Stomach (tissue), 8 donors: ENCODE measurements at regions not wholly inside any gene's neighbourhood (a gene's known extent, or its start where the extent isn't known, plus 50 kb on each side); places are given as distances from the start of the nearest gene placed in this dataset.

ENCODE experiments used
- DNase-seq, 2 donors: peaks; one replicate each; pipeline versions ENCODE4 v3.0.0 to v3.0.0-alpha.2; 2013 to 2019
- H3K27ac ChIP-seq, 5 donors: fragments of 200-600 bp in 4 of 5; sonication (generic) in 4 of 5; one replicate each; pipeline ENCODE4 v1.5.1; 2013 to 2019; ENCODE audit warnings: mild to moderate bottlenecking in 1 of 5, moderate library complexity in 1 of 5
- H3K27me3 ChIP-seq, 3 donors: fragments of 200-600 bp; sonication (generic); one replicate each; pipeline ENCODE4 v1.5.1; 2017 to 2019; ENCODE audit warnings: mixed run types in 1 of 3
- H3K36me3 ChIP-seq, 4 donors: fragments of 200-600 bp; sonication (generic); 1 replicate in 3 of 4; 2 replicates in 1 of 4; pipeline ENCODE4 v1.5.1; 2016 to 2019
- H3K4me1 ChIP-seq, 4 donors: fragments of 200-600 bp; sonication (generic); one replicate each; pipeline ENCODE4 v1.5.1; 2016 to 2019
- H3K4me3 ChIP-seq, 4 donors: fragments of 200-600 bp; sonication (generic) in 3 of 4; one replicate each; pipeline ENCODE4 v1.5.1; 2016 to 2019; ENCODE audit warnings: mild to moderate bottlenecking in 1 of 4
- H3K9me3 ChIP-seq, 4 donors: fragments of 200-600 bp; sonication (generic); one replicate each; pipeline ENCODE4 v1.5.1; 2016 to 2019
- CTCF ChIP-seq, 7 experiments: fragments of 450-650 bp in 4 of 7; fragments of 200-600 bp in 3 of 7; sonication (generic) in 3 of 7; IDR thresholded peaks; one replicate each; pipeline ENCODE4 v1.5.1; 2016 to 2019; ENCODE audit warnings: antibody characterized with exemption in 7 of 7, control low read depth in 2 of 7, mild to moderate bottlenecking in 1 of 7
- EP300 ChIP-seq: sonication (generic); formaldehyde crosslinking; IDR thresholded peaks from one replicate; pipeline ENCODE4 v1.6.1; 2017; ENCODE audit warnings: antibody characterized with exemption
- POLR2A ChIP-seq, 4 donors: fragments of 450-650 bp; IDR thresholded peaks; one replicate each; pipeline ENCODE4 v1.6.1; 2016; ENCODE audit warnings: antibody characterized with exemption in 4 of 4, control low read depth in 2 of 4, mild to moderate bottlenecking in 1 of 4, moderate library complexity in 1 of 4
- POLR2AphosphoS5 ChIP-seq, 3 donors: sonication (generic); formaldehyde crosslinking; IDR thresholded peaks; one replicate each; pipeline ENCODE4 v1.6.1; 2016; ENCODE audit warnings: antibody characterized with exemption in 3 of 3
- WGBS, 5 donors: extraction: QIAGEN DNeasy Blood & Tissue Kit in 3 of 5; methylation state at CpG; one replicate each; pipeline versions ENCODE4 v1.1.5 to v1.1.7; 2013 to 2018; 5-methylcytosine and 5-hydroxymethylcytosine counted together
- intact Hi-C: fragments of 100-400 bp; cut with DNase I; formaldehyde crosslinking; loops from one replicate; pipeline ENCODE4 v1.15.1; 2023; ENCODE audit warnings: low total_unique reads
- donor health status: healthy with polysubstance abuse.
- donor health status: Bipolar disorder and iron deficiency.
- donor health status: healthy.

DNA sequence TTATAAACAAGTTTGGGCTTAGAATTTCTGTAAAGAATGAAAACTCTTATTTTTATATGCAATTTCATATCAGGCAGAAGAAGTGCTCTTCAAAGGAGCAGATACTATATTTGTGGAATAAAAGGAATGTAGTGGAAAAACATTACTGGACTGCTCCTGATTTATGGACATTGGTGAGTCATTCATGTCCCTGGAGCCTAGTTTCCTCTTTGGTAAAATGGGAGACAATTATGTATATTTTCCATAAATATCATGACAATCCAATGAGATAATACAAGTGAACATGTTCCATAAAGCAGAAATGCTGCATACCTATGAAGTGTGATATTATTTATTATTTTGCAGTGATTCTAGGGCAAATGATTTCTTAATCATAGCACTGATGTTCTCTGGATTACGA lies 445.8 kb upstream of the CITED2 start:
- intact Hi-C loops = no loop called here
- no peaks in the 10 kb centered on the region for H3K4me1 ChIP-seq
- H3K27ac ChIP-seq = no peak overlapping the region
- H3K4me3 ChIP-seq = no peak overlapping the region
- WGBS, 5 donors = 69 to 96% (median 92%) methylated on average over 1 of the region's 1 CpG
- no peaks in the 10 kb centered on the region for H3K27me3 ChIP-seq
- TF ChIP-seq CTCF (IDR thresholded peaks at IDR 0.05) (no peak), EP300 (no peak), POLR2A (IDR thresholded peaks at IDR 0.05) (no peak), POLR2AphosphoS5 (IDR thresholded peaks at IDR 0.05) (no peak)
- no peaks in the 10 kb centered on the region for H3K36me3 ChIP-seq
- DNase-seq = peak in 1 of 2 donors; percentile 23
- H3K9me3 ChIP-seq = no peaks in the 10 kb centered on the region

DNA sequence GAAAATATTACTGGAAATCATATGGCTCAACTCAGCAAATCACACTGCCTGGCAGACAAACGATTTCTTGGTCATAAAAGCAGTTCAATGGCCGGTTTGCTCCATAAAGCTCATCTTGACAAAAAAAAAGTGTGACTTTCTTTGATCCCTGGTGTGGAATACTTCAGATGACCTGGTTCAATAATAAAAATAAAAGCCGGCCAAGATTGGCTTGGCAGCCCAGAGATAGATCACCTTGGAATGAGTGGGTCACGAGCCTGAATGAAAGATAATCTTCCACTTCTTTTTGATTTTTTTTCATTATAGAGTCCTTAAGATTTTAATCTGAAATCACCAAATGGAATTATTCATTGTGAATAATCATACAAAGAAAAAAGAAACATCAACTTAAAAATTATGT lies 445.3 kb upstream of the CITED2 start:
- H3K4me1 ChIP-seq = no peaks in the 10 kb centered on the region
- 73 to 93% (median 88%) methylated on average over 4 of the region's 4 CpGs for WGBS, 5 donors
- intact Hi-C loops = no loop called here
- no peak for TF ChIP-seq CTCF (IDR thresholded peaks at IDR 0.05)
- no peak for TF ChIP-seq EP300
- no peak for TF ChIP-seq POLR2AphosphoS5 (IDR thresholded peaks at IDR 0.05)
- TF ChIP-seq POLR2A (IDR thresholded peaks at IDR 0.05) = no peak
- DNase-seq = no peak
- H3K9me3 ChIP-seq = no peaks in the 10 kb centered on the region
- H3K27ac ChIP-seq = no peak overlapping the region
- H3K4me3 ChIP-seq = no peak overlapping the region
- H3K27me3 ChIP-seq = no peaks in the 10 kb centered on the region
- no peaks in the 10 kb centered on the region for H3K36me3 ChIP-seq

DNA sequence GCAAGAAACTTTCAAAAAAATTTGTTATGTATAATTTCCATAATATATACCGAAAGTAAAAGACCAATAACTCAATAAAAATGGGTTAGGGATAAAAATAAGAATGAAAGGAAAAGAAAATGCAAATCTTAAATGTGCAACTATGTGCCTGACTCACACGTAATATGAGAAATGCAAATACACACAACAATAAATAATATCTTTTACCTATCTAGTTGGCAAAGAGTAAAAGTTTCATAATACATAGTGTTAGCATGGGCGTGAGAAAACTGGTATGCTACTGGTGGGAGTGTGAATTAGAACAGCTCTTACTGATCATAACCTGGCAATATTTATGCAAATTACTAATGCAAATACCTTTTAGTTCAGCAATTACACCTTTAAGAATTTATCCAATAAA lies 438.5 kb upstream of the CITED2 start:
- TF ChIP-seq POLR2AphosphoS5 (IDR thresholded peaks at IDR 0.05) (no peak), POLR2A (IDR thresholded peaks at IDR 0.05) (no peak), EP300 (no peak), CTCF (IDR thresholded peaks at IDR 0.05) (no peak)
- H3K36me3 ChIP-seq = no peaks in the 10 kb centered on the region

GRCh38 chr6:139801571-139802321 lies 427.3 kb upstream of the CITED2 start:
- peaks cover 0 to 9% (median 2%) of the 10 kb centered on the region in 4 donors for H3K9me3 ChIP-seq
- H3K27ac ChIP-seq = no peak overlapping the region
- 53 to 77% (median 66%) methylated on average over 2 of the region's 2 CpGs for WGBS, 5 donors
- H3K4me1 ChIP-seq = no peaks in the 10 kb centered on the region
- intact Hi-C loops = no loop called here
- no peaks in the 10 kb centered on the region for H3K36me3 ChIP-seq
- DNase-seq = peak in 1 of 2 donors; percentile 29
- no peak overlapping the region for H3K4me3 ChIP-seq
- TF ChIP-seq CTCF (IDR thresholded peaks at IDR 0.05) (no peak), POLR2A (IDR thresholded peaks at IDR 0.05) (no peak), EP300 (no peak), POLR2AphosphoS5 (IDR thresholded peaks at IDR 0.05) (no peak)
- no peaks in the 10 kb centered on the region for H3K27me3 ChIP-seq

More for the DNA sequence above, 438.5 kb upstream of the CITED2 start:
- Histone ChIP-seq H3K9me3 (no peaks in the 10 kb centered on the region), H3K27ac (no peak overlapping the region), H3K4me3 (no peak overlapping the region), H3K4me1 (no peaks in the 10 kb centered on the region), H3K27me3 (no peaks in the 10 kb centered on the region)
- no peak for DNase-seq
- intact Hi-C loops = no loop called here
- WGBS, 5 donors = 55 to 71% (median 59%) methylated on average over 3 of the region's 3 CpGs
